TTC549 (cell line): ENCODE measurements at regions not wholly inside any gene's neighbourhood (a gene's known extent, or its start where the extent isn't known, plus 50 kb on each side); places are given as distances from the start of the nearest gene placed in this dataset.
"Not testable (repeated sequence)": the region's sequence is repeated elsewhere in the genome, so short reads cannot be mapped to it uniquely, and the experiment has no call there.

Experiments
- FAIRE-seq: peaks from 2 replicates; lab custom pipeline; 2012; peaks lifted over from hg19 to GRCh38; lab: Jason Lieb, UNC

DNA sequence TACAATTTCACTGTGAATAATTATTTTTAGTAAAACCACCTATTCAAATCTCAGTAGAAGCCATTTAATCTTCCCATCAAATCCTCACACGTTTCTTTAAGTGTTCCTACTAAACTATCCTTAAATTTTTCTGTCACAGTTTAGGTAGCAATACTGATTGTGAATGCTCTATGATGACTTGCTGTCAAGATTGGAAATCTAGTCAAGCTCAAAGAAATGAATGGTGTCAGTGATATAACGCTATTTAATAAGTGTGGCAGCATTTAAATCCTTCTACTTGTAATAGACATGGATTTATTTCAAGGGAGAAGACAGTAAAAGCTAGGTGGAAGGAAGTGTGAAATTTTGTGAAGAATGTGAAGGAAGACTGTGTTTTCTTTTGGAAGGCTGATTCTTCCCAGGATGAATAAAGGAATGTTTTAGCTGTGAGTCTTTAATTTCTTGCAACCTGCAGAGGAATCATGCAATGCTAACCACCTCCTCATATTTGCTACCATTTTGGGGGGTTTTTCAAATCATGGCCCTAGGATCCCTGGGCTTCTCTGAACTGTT lies 936.7 kb upstream of the NEGR1 start:
- no peak for FAIRE-seq

DNA sequence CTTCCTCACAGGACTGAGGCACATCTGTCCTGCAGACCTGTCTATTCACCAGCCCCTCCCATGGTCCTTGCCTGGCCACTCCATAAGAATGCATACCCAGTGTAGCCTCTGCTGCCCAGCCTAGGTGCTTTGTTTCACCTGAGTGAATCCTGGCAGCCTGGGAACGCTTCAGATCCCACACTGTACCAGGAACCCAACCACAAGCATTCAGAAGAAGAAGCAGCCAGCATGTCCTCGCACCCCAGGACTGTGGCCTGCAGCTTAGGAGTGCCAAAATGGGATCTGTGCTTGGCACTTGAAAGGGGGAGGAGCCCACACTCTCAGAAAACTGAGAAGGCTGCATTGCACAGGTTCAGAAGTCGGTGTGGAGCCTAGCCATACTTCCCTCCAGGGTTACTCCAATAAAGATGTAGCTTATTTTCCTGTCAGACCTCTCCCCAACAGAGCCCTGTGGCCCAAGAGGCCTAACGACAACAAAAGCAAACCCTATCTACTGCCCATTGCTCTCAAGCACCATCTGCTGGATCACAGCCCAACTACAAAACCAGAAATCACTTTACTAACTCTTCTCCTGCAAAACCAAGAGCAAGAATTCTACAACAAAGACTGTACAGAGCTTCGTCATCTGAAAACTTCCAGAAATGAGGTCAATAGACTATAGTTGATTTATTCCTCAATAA lies 923.1 kb upstream of the NEGR1 start:
- FAIRE-seq = no peak

DNA sequence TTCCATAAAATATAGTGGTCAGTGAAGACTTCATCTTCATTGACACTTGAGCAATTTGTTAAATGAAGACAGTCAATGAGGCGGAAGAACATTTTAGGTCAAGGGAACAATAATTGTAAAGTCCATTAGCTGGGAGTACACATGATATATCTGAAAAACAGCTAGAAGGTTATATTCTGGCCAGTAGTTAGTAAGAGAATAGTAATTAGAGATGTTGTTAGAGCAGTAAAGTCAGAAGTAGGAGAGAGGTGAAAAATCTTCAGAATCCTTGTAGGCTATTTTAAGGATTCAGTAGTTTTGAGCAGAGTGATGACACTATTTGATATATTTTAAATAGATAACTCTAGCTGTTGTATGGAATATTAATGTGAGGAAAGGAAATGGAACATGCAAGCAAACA lies 915.6 kb upstream of the NEGR1 start:
- no peak for FAIRE-seq

DNA sequence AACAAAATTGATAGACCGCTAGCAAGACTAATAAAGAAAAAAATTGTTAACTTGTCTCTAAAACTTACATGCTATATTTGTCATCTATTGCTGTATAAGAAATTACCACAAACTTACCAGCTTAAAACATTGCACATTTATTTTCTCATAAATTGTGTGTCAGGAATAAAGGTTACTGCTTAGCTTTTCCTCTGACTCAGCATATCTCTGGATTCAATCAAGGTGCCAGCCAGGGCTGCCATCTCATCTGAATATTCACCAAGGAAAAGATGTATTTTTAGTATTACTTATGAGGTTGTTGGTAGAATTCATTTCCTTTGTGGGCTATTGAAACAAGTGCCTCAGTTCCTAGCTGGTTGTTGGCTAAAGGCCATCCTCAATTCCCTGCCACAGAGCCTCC lies 912.6 kb upstream of the NEGR1 start:
- no peak for FAIRE-seq

DNA sequence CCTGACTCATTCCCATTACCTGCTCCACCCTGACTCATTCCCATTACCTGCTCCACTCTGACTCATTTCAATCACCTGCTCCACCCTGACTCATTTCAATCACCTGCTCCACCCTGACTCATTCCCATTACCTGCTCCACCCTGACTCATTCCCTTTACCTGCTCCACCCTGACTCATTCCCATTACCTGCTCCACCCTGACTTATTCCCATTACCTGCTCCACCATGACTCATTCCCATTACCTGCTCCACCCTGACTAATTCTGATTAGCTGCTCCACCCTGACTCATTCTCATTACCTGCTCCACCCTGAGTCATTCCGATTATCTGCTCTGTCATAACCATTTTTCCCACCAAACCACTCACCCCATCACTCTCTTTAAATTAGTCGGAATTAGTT lies 901.2 kb upstream of the NEGR1 start:
- not testable (repeated sequence) for FAIRE-seq

DNA sequence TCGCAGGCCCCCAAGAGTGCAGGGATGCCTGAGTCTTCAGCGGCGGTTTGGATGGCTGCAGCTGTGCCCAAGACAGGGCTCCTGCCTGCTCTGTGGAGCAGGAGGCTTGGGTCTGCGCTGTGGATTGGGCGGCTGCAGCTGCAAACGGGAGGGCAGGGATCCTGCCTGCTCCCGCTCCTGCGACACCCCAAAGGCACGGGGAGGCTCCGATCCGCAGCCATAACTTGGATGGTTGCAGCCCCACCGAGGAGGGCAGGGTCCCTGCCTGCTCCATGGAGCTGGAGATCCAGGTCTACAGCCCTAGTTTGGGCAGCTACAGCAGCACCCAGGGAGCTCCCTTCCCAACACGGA lies 898.8 kb upstream of the NEGR1 start:
- no peak for FAIRE-seq

DNA sequence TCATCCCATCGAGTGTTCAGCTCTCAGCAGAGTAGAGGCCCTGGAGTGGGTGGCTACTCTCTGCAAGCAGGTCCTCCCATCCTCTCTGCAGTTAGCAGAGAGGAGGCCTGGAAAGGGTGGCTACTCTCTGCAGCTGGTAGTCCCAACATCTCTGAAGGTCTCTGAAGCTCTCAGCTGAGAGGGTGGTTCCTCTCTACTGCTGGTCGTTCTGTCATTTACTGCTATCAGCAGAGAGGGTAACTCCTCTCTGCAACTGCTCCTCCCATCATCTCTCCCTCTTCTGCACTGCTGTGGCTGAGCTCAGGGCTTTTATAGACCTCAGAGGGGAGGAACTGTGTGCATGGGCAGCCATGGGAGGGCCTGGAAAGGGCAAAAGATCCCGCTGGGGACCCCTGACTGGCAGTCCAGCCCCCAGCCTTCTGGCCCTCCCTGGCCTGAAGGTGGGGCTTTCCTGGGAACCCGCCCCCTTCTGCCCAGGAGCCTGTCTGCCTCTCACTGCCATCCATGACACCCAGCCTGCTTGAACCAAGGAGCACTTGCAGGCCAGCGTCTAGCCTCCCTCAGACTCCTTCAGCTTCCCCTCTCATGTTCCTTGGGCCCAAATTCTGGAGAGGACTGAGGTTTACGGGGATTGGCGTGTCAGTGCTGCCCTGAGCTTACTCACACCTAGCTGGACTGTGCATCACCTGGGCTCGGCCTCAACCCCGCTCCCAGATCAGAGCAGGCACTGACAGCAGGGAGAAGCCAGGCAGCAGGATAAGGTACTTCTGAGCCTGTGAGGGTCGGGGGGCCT lies 898.3 kb upstream of the NEGR1 start:
- FAIRE-seq = no peak

DNA sequence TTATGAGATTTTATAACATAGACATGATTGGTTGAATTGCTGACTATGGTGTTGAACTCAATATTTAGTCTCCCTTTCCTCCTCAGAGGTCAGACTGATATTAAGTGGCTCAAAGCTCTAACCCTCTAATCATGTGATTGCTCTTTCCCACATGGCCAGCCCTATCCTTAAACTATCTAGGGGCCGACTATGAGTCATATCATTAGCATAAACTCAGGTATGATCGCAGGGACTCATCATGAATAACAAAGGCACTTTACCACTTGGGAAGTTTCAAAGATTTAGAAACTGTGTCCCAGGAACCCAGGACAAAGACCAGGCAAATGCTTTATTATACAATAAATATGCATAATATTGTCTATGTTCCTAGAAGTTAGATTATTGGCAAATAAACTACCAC lies 894.6 kb upstream of the NEGR1 start:
- FAIRE-seq = no peak

GRCh38 chr1:73167009-73167657 lies 884.8 kb upstream of the NEGR1 start:
- no peak for FAIRE-seq

- no peak for FAIRE-seq
Observed at GRCh38 chr1:73162564-73162963, 880.2 kb upstream of the NEGR1 start.

DNA sequence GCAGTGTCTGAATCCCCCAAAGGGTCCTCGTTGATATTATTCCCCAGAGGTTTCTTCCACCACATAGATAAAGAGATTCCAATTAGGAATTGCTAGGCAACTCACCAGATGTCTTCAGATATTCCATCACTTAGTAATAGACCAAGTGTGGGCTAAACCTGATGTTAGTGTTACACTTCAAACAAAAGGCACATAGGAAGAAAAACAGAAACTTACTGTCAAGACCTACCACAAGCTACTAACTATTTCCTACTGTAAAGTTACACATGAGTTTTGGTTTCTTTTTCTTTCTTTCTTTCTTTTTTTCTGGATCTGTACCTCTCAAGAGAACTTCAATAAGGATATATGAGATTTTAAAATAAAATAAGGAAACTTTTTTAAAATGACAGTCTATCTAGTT lies 879.1 kb upstream of the NEGR1 start:
- FAIRE-seq = no peak

GRCh38 chr1:73160759-73161158 lies 878.4 kb upstream of the NEGR1 start:
- no peak for FAIRE-seq

DNA sequence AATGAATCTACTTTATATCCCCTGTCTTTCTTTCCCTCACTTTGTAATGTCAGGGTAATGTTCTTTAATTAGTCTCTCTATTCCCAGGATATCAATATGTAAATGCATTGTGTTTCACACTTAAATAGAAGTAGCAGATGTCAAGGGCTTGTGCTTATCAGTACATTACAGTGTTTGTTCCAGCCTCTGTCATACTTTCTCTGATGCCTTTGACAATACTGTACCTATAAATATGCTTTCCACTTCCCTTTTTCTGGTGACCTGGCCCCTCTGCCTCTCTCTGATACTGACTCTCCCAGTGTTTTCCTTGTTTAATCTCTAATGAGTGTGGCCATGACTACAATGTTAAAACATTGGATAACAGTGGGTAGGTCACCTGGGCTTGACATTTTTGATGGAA lies 862.0 kb upstream of the NEGR1 start:
- FAIRE-seq = no peak

DNA sequence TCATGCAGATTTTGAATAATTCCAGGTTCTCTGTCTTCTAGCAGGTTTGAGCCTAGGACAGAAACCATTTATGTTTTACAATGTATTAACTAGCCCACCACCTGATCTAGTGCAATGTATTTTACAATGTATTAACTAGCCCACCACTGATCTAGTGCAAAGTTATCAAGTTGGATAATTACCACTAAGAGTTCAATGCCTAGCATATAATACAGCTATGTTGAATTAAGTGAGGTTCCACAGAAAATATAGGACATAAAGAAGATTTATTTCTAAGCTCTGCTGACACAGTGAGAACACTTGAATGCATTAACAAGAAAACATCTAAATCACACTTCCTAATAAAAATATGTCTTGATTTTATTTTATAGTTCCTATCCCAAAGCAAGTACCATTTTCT lies 854.6 kb upstream of the NEGR1 start:
- FAIRE-seq = no peak

DNA sequence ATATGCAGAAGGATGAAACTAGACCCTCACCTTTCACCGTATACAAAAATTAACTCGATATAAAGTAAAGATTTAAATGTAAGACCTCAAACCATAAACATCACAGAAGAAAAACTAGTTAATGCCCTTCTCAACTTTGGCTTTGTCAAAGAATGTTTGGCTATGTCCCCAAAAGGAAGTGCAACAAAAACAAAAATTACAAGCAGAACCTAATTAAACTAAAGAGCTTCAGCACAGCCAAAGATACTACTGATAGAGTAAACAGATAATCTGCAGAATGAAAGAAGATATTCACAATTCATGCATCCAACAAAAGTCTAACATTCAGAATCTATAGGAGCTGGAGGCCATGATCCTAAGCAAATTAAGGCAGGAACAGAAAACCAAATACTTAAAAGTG lies 824.6 kb upstream of the NEGR1 start:
- no peak for FAIRE-seq

DNA sequence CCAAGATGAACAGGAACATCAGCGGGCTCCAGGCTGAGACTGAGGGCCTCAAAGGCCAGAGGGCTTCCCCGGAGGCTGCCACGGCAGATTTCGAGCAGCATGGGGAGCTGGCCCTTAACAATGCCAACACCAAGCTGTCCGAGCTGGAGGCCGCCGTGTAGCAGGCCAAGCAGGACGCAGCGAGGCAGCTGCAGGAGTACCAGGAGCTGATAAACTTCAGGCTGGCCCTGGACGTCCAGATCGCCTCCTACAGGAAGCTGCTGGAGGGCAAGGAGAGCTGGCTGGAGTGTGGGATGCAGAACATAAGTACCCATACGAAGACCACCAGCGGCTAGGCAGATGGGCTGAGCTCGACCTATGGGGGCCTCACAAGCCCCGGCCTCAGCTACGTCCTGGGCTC lies 823.4 kb upstream of the NEGR1 start:
- FAIRE-seq = no peak

- FAIRE-seq = no peak
Observed at GRCh38 chr1:73104749-73105148, 822.4 kb upstream of the NEGR1 start.

GRCh38 chr1:73100216-73100615 lies 817.9 kb upstream of the NEGR1 start:
- FAIRE-seq = no peak

- FAIRE-seq = no peak
Observed at GRCh38 chr1:73097917-73098316, 815.6 kb upstream of the NEGR1 start.

DNA sequence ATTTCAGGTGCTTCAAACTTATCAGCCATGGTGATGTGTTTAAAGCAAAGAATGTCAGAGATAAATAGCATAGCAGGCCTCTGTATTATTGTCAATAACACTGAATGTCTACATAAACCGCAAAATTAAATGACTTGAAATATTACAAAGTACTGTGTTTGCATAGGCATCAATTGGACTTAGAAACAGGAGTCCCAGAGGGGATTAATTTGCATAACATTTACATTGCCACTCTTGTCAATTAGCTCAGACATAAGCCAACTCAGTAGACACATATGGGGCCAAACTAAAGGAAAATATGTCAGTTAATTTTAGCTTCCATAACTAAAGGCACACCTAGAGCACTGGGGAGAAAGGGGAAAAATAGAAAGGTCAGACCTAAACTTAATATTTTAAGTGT lies 814.5 kb upstream of the NEGR1 start:
- FAIRE-seq = no peak

DNA sequence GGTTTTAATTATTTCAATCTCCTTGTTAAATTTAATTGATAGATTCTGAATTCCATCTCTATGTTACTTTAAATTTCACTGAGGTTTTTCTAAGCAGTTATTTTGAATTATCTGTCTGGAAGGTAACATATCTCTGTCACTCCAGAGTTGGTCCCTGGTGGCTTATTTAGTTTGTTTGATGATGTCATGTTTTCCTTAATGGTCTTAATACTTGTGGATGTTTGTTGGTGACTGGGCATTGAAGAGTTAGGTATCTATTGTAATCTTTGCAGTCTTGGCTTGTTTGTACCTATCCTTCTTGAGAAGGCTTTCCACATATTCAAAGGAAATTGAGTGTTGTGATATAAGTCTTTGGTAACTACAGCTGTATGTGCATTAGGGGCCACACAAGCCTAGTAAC lies 810.0 kb upstream of the NEGR1 start:
- FAIRE-seq = no peak

- FAIRE-seq = no peak
Observed at GRCh38 chr1:73066866-73067265, 784.5 kb upstream of the NEGR1 start.

GRCh38 chr1:73065339-73066041 lies 783.2 kb upstream of the NEGR1 start:
- no peak for FAIRE-seq
